Upper lobe of right lung (tissue), 1 donor: ENCODE measurements at regions not wholly inside any gene's neighbourhood (a gene's known extent, or its start where the extent isn't known, plus 50 kb on each side); places are given as distances from the start of the nearest gene placed in this dataset.
"Not testable (repeated sequence)": the region's sequence is repeated elsewhere in the genome, so short reads cannot be mapped to it uniquely, and the experiment has no call there.

Experiments
- ATAC-seq: fragments of 200-7000 bp; cut with Tn5 transposase; one replicate; pipeline ENCODE4 v1.9.1; 2020; ENCODE audit warnings: mild to moderate bottlenecking, moderate library complexity
- DNase-seq: peaks from one replicate; pipeline ENCODE4 v3.0.0-alpha.2; 2020
- H3K27ac ChIP-seq: fragments of 200-600 bp; one replicate; pipeline ENCODE4 v1.8.0; 2022
- H3K27me3 ChIP-seq: fragments of 200-600 bp; one replicate; pipeline ENCODE4 v1.8.0; 2022; ENCODE audit warnings: mild to moderate bottlenecking
- H3K36me3 ChIP-seq: fragments of 200-600 bp; one replicate; pipeline ENCODE4 v1.8.0; 2022
- H3K4me1 ChIP-seq: fragments of 200-600 bp; one replicate; pipeline ENCODE4 v1.8.0; 2022
- H3K4me3 ChIP-seq: fragments of 200-600 bp; one replicate; pipeline ENCODE4 v1.8.0; 2022; ENCODE audit warnings: mild to moderate bottlenecking
- H3K9me3 ChIP-seq: fragments of 200-600 bp; one replicate; pipeline ENCODE4 v1.8.0; 2022
- CTCF ChIP-seq: fragments of 200-600 bp; IDR thresholded peaks from one replicate; pipeline ENCODE4 v1.8.0; 2022; ENCODE audit warnings: antibody characterized with exemption
- intact Hi-C: fragments of 100-400 bp; cut with DNase I; formaldehyde crosslinking; loops from one replicate; pipeline ENCODE4 v1.11.0; 2022
- donor health status: DM: no; HTN: yes; CAD: no; lungs with severe emphysema.

GRCh38 chr9:22970434-22970975 is 523.9 kb downstream of the DMRTA1 start:
- no peak for TF ChIP-seq CTCF
- ATAC-seq: no peak

GRCh38 chr9:22975951-22976350 is 529.3 kb downstream of the DMRTA1 start:
- Histone ChIP-seq H3K9me3 (no peaks in the 10 kb centered on the region), H3K4me1 (no peaks in the 10 kb centered on the region), H3K36me3 (no peaks in the 10 kb centered on the region), H3K27ac (no peak overlapping the region), H3K27me3 (no peaks in the 10 kb centered on the region), H3K4me3 (no peak overlapping the region)
- ATAC-seq (no peak), DNase-seq (no peak)
- no peak for TF ChIP-seq CTCF
- intact Hi-C loops: no loop called here

More at GRCh38 chr9:22970434-22970975, 523.9 kb downstream of the DMRTA1 start:
- H3K27ac ChIP-seq: no peak overlapping the region
- no peaks in the 10 kb centered on the region for H3K36me3 ChIP-seq
- intact Hi-C loops: no loop called here
- DNase-seq: no peak
- H3K9me3 ChIP-seq: no peaks in the 10 kb centered on the region
- no peak overlapping the region for H3K4me3 ChIP-seq
- H3K4me1 ChIP-seq: no peaks in the 10 kb centered on the region
- no peaks in the 10 kb centered on the region for H3K27me3 ChIP-seq

- no peaks in the 10 kb centered on the region for H3K36me3 ChIP-seq
- H3K9me3 ChIP-seq: no peaks in the 10 kb centered on the region
- H3K27ac ChIP-seq: no peak overlapping the region
- intact Hi-C loops: no loop called here
- no peaks in the 10 kb centered on the region for H3K27me3 ChIP-seq
- no peak overlapping the region for H3K4me3 ChIP-seq
- TF ChIP-seq CTCF: no peak
- H3K4me1 ChIP-seq: no peaks in the 10 kb centered on the region
- DNase-seq (no peak), ATAC-seq (no peak)
Measured at GRCh38 chr9:22976454-22976853, 529.8 kb downstream of the DMRTA1 start.

- intact Hi-C loops, H3K9me3 ChIP-seq, H3K36me3 ChIP-seq, H3K27me3 ChIP-seq, H3K27ac ChIP-seq, ATAC-seq, DNase-seq, H3K4me1 ChIP-seq, H3K4me3 ChIP-seq: not testable (repeated sequence)
Measured at GRCh38 chr9:22980429-22980828, 533.8 kb downstream of the DMRTA1 start.

GRCh38 chr9:22986556-22986955 is 539.9 kb downstream of the DMRTA1 start:
- no peak for TF ChIP-seq CTCF
- no peak for ATAC-seq
- no peaks in the 10 kb centered on the region for H3K27me3 ChIP-seq
- intact Hi-C loops: no loop called here
- no peak for DNase-seq
- no peaks in the 10 kb centered on the region for H3K4me1 ChIP-seq
- H3K9me3 ChIP-seq: no peaks in the 10 kb centered on the region
- H3K27ac ChIP-seq: no peak overlapping the region
- no peaks in the 10 kb centered on the region for H3K36me3 ChIP-seq
- H3K4me3 ChIP-seq: no peak overlapping the region

GRCh38 chr9:22990349-22990748 is 543.7 kb downstream of the DMRTA1 start:
- H3K36me3 ChIP-seq: no peaks in the 10 kb centered on the region
- no peak overlapping the region for H3K27ac ChIP-seq
- DNase-seq (no peak), ATAC-seq (no peak)
- no peaks in the 10 kb centered on the region for H3K4me1 ChIP-seq
- no peak for TF ChIP-seq CTCF
- H3K4me3 ChIP-seq: no peak overlapping the region
- H3K27me3 ChIP-seq: no peaks in the 10 kb centered on the region
- intact Hi-C loops: no loop called here
- H3K9me3 ChIP-seq: no peaks in the 10 kb centered on the region
